PC-9 (cell line): ENCODE measurements at regions not wholly inside any gene's neighbourhood (a gene's known extent, or its start where the extent isn't known, plus 50 kb on each side); places are given as distances from the start of the nearest gene placed in this dataset.

Source experiments
- BruUV-seq: library from RNA; stranded (reverse); fragments of 400-500 nt; replicated peaks from 2 replicates; lab custom pipeline; 2021; lab: Mats Ljungman, UMichigan
- CTCF ChIA-PET: fragments of 300-600 bp; sonication (Branson Sonifier 250); formaldehyde crosslinking; loops from one replicate; lab custom pipeline; 2022; ENCODE audit warnings: antibody characterized with exemption; lab: Charles Lee
- POLR2A ChIA-PET: fragments of 300-600 bp; sonication (Branson Sonifier 250); formaldehyde crosslinking; loops from one replicate; lab custom pipeline; 2022; ENCODE audit warnings: antibody characterized with exemption; ENCODE audit not compliant: unreplicated experiment; lab: Charles Lee
- DNase-seq, 2 experiments: peaks; one replicate each; pipeline versions ENCODE4 v3.0.0 to v3.0.0-alpha.2; 2015 to 2022; ENCODE audit warnings: mixed read lengths in 1 of 2
- H2AFZ ChIP-seq: fragments of 200-600 bp; sonication (generic); 2 replicates; pipeline ENCODE4 v1.8.1; 2017; ENCODE audit warnings: antibody characterized with exemption
- H3F3A ChIP-seq: fragments of 200-600 bp; sonication (generic); 2 replicates; pipeline ENCODE4 v1.8.1; 2017; ENCODE audit warnings: antibody characterized with exemption, mild to moderate bottlenecking, low read depth; ENCODE audit not compliant: insufficient read depth
- H3K27ac ChIP-seq: fragments of 200-600 bp; sonication (generic); 2 replicates; pipeline ENCODE4 v1.6.1; 2016; ENCODE audit warnings: mixed run types
- H3K27me3 ChIP-seq: fragments of 200-600 bp; sonication (generic); 2 replicates; pipeline ENCODE4 v1.6.1; 2016; ENCODE audit warnings: low read depth, mixed run types; ENCODE audit not compliant: insufficient read depth
- H3K36me3 ChIP-seq: fragments of 200-600 bp; sonication (generic); 2 replicates; pipeline ENCODE4 v1.6.1; 2016; ENCODE audit warnings: low read depth, mixed run types
- H3K4me1 ChIP-seq: fragments of 200-600 bp; sonication (generic); replicated peaks from 2 replicates; pipeline ENCODE4 v1.6.1; 2016; ENCODE audit warnings: mixed run types; ENCODE audit not compliant: insufficient read depth
- H3K4me2 ChIP-seq: fragments of 200-600 bp; sonication (generic); 2 replicates; pipeline ENCODE4 v1.6.1; 2017; ENCODE audit warnings: mixed run types
- H3K4me3 ChIP-seq: fragments of 200-600 bp; sonication (generic); 2 replicates; pipeline ENCODE4 v1.6.1; 2016; ENCODE audit warnings: mixed run types
- H3K79me2 ChIP-seq: fragments of 200-600 bp; sonication (generic); 2 replicates; pipeline ENCODE4 v1.6.1; 2017; ENCODE audit warnings: low read depth, mixed run types
- H3K9me2 ChIP-seq: fragments of 200-600 bp; sonication (generic); 2 replicates; pipeline ENCODE4 v1.8.1; 2017; ENCODE audit warnings: mild to moderate bottlenecking; ENCODE audit not compliant: insufficient read depth
- H3K9me3 ChIP-seq: fragments of 200-600 bp; sonication (generic); 2 replicates; pipeline ENCODE4 v1.8.1; 2016; ENCODE audit warnings: low read depth; ENCODE audit not compliant: insufficient read depth
- H4K20me1 ChIP-seq: fragments of 200-600 bp; sonication (generic); 2 replicates; pipeline ENCODE4 v1.8.1; 2017; ENCODE audit not compliant: insufficient read depth
- CTCF ChIP-seq: fragments of 200-600 bp; sonication (generic); conservative IDR thresholded peaks from 2 replicates; pipeline ENCODE4 v1.6.1; 2017; ENCODE audit warnings: mixed run types, antibody characterized with exemption, mild to moderate bottlenecking, moderate library complexity
- EZH2 ChIP-seq: fragments of 200-600 bp; sonication (generic); IDR thresholded peaks from 2 replicates; pipeline ENCODE4 v1.8.0; 2017; ENCODE audit warnings: antibody characterized with exemption, low read depth
- intact Hi-C: fragments of 100-400 bp; cut with micrococcal nuclease; formaldehyde crosslinking; loops from one replicate; pipeline ENCODE4 v1.10.0; 2022; ENCODE audit not compliant: unreplicated experiment

- Histone ChIP-seq H2AFZ (no peak overlapping the region), H4K20me1 (no peaks in the 10 kb centered on the region), H3K4me2 (no peak overlapping the region), H3K9me3 (no peaks in the 10 kb centered on the region), H3K27me3 (no peaks in the 10 kb centered on the region), H3F3A (no peaks in the 10 kb centered on the region), H3K4me1 (peaks cover 5% of the 10 kb centered on the region; the same call in 1 of the 2 replicates), H3K79me2 (no peaks in the 10 kb centered on the region), H3K36me3 (no peaks in the 10 kb centered on the region), H3K9me2 (no peaks in the 10 kb centered on the region), H3K4me3 (no peak overlapping the region), H3K27ac (no peak overlapping the region)
- ChIA-PET CTCF (no interaction called here), POLR2A (no interaction called here)
- DNase-seq: no peak
- no TSS peak for BruUV-seq
- intact Hi-C loops: no loop called here
- TF ChIP-seq EZH2 (no peak), CTCF (no peak)
Measured at GRCh38 chr10:63010203-63010602, 122.9 kb upstream of the NRBF2 start.

DNA sequence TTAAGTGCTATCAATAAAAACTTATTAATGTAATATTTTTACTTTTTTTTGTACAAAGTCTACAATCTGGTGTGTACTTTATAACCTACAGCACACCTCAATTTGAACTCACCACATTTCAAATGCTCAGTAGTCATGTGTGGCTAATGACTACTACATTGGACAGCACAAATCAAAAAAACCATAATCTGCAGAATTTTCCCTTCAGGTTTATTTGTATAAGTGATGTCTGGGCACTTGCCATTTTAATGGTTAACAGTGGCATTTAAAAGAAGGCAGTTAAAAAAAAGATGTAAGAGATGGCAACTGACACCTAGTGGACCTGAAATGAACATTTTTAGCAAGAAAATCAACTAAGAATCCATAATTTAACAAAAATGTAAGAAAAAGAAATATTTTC lies 124.6 kb upstream of the NRBF2 start:
- POLR2A ChIA-PET: no interaction called here
- Histone ChIP-seq H3K27me3 (no peaks in the 10 kb centered on the region), H3K4me2 (no peak overlapping the region), H4K20me1 (no peaks in the 10 kb centered on the region), H3K9me2 (no peaks in the 10 kb centered on the region), H3K27ac (no peak overlapping the region), H3K9me3 (no peaks in the 10 kb centered on the region), H2AFZ (no peak overlapping the region), H3F3A (no peaks in the 10 kb centered on the region), H3K4me1 (peaks cover 9% of the 10 kb centered on the region; the same call in 1 of the 2 replicates), H3K79me2 (no peaks in the 10 kb centered on the region), H3K36me3 (no peaks in the 10 kb centered on the region), H3K4me3 (no peak overlapping the region)
- no peak for DNase-seq
- CTCF ChIA-PET: no interaction called here
- intact Hi-C loops: no loop called here
- TF ChIP-seq CTCF (no peak), EZH2 (no peak)
- BruUV-seq: no TSS peak

DNA sequence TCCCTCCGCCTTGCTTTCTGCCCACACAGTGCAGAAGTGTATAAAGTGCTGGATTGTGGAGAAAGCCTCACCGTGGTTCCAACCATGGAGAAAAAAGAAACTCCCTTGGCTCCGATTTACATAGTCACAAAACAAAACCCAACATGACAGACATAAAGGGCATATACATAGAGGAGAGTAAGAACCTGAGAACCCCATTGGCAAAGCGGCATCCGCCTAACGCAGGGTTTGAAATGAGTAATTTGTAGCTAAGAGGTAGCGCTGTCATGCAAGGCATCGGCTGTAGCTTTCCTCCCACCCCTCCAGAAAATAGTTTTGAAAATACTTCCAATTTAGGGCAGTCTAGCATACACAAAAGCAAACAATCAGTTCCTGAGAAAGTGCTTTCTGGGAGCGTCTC lies 126.0 kb upstream of the NRBF2 start:
- H3K4me3 ChIP-seq: no peak overlapping the region
- intact Hi-C loops: no loop called here
- POLR2A ChIA-PET: no interaction called here
- BruUV-seq: no TSS peak
- H3K9me3 ChIP-seq: no peaks in the 10 kb centered on the region
- H3K36me3 ChIP-seq: no peaks in the 10 kb centered on the region
- no peak overlapping the region for H3K27ac ChIP-seq
- H3K4me2 ChIP-seq: no peak overlapping the region
- H3K27me3 ChIP-seq: no peaks in the 10 kb centered on the region
- H3F3A ChIP-seq: no peaks in the 10 kb centered on the region
- no peak overlapping the region for H2AFZ ChIP-seq
- H4K20me1 ChIP-seq: no peaks in the 10 kb centered on the region
- CTCF ChIA-PET: no interaction called here
- TF ChIP-seq CTCF (no peak), EZH2 (no peak)
- H3K79me2 ChIP-seq: no peaks in the 10 kb centered on the region
- no peaks in the 10 kb centered on the region for H3K9me2 ChIP-seq
- peaks cover 9% of the 10 kb centered on the region; the same call in 1 of the 2 replicates for H3K4me1 ChIP-seq
- no peak for DNase-seq
